HG02571 (cell line): ENCODE measurements at regions not wholly inside any gene's neighbourhood (a gene's known extent, or its start where the extent isn't known, plus 50 kb on each side); places are given as distances from the start of the nearest gene placed in this dataset.

Experiments used
- ATAC-seq: cut with Tn5 transposase; IDR thresholded peaks from one replicate; pipeline ENCODE4 v1.9.1; 2021; ENCODE audit warnings: mild to moderate bottlenecking, moderate library complexity; ENCODE audit not compliant: unreplicated experiment

DNA sequence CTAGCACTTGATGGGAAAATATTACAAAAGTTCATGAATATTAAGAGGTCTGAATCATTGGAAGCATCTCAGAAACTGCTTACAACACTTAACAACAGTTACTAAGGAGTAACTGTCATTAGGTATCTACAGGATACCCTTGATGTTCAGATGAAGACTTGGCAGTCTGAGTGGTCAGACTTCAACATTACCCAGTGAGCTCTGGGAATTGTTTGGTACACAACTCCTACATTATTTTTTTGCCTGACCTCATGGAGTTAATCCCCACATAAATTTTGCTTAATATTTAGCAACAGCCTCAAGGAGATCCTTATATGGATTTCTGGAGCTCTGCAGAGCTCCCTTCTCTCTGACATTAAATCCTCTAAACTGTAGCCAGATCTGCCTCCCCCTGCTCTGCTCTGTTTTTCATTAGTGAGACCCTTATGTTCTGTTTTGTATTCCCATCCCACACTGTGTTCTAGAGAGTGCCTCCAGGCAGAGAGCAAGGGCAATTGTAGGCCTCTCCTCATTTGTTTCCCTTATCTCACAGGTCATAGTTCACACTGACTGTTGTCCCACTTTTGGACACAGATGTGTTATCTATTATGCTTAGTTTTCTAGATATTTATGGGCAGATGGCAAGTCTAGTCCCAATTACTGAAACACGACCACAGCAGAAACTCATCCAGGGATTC, 368.8 kb downstream of the GASK1B start:
- ATAC-seq, result no peak

DNA sequence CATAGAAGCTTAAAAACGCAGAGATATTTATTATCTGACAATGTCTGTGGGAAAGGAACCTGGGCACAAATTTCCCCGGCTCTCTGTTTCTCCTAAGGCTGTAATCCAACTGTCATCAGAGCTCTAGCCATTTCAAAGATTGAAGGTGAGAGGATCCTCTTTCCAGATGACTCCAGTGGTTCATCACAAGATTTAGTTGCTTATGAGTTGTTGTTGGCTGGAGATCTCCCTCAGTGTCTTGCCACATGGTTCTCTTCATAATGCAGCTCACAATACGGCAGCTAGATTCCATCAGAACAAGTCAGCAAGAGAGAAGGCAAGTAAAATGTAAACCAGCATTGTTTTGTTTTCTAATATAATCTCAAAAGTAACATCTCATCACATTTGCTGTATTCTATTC, 369.4 kb downstream of the GASK1B start:
- no peak for ATAC-seq

GRCh38 chr4:157795495-157795894, 377.3 kb downstream of the GASK1B start:
- no peak for ATAC-seq

DNA sequence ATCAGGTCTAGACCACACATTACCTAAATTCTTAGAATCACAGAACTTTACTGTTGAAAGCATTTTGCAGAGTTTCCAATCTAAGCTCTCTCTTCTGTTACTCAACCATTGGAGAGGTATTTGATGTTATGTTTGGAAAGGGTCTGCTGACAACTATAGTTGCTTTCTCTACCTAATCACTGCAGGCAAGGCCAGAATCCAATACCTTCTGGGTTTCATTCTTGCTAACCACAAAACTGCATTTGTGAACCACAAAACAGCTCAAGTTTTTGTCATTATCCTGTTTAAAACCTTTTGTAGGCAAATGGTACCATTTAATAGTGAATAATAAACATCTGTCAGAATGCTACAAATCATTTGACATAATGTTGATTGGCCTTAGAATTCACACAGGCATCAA, 380.1 kb downstream of the GASK1B start:
- ATAC-seq, result no peak

DNA sequence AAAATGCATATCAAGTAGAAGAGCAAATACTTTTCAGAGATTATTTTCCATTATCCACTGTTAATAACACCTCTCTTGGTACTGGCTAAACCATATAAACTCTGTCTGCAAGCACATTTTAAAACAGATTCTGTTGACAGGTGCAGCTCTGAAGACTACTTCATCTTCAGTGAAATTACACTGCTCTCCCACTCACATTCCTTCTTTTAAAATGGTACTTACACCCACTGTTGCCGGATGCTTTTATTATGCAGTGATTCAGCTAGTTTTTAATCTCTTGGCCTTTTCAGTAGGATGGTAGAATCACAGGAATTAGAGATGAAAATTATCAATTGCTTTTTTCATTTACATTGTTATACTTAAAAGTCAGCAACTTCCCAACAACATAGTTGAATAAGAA, 381.6 kb downstream of the GASK1B start:
- ATAC-seq, result no peak

- no peak for ATAC-seq
Measured at GRCh38 chr4:157787618-157788017, 385.2 kb downstream of the GASK1B start.

DNA sequence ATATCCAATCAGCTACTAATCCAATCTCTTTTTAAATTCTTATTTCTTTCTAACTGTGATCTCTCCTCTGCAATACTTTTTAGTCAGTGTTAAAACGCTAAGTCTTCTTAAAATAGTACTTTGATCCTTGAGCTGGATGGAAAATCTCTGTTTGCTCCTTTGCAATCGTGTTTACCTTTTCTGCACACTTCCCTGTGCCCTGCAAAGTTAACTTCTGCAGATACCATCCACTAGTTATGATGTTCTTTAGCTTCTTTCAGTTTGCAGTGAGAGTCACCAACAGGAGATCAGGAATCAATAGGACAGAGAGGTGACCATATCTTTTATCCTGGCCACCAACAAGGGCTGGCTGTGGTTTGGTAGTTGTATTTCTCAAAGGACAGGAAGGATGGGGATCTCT, 391.5 kb downstream of the GASK1B start:
- no peak for ATAC-seq

DNA sequence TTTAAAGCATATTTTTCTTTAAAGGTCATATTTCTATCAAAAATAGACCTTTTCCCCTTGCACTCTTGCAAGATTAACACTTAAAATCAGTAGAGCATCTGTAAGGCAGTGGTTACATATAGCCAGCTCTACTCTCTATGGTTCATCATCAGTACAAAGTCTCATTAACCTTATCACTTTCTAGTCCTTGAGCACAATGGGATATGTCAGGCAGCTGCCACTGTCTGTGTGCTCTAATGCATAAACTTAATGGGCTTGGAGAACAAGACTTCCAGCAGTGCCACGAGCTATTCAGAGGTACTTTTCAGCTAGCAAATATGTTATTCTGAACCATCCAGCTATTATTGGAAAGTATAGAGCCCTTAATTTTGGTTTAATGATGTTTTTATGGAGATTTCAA, 393.7 kb downstream of the GASK1B start:
- no peak for ATAC-seq

GRCh38 chr4:157776930-157777528, 395.8 kb downstream of the GASK1B start:
- ATAC-seq, result no peak

GRCh38 chr4:157775971-157776370, 396.9 kb downstream of the GASK1B start:
- ATAC-seq, result no peak

- ATAC-seq, result no peak
Measured at GRCh38 chr4:157772907-157773306, 399.9 kb downstream of the GASK1B start.

DNA sequence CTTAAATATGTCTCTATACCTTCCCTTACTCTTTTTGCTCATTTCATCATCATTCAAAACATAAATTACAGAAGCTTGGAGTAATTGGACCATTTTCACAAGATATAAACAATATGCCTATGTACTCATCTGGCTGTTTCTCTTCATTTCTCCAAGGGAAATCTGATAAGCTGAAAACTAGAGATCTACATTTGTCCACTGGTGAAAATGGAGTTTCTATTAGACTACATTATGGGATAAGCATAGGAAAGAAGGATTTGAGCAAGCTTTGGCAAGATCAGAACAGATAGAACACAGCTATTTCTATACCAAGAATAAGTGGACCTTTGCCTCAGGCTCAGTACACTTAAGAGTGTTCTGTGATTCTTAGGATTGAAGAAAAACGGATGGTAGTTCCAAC, 404.4 kb downstream of the GASK1B start:
- no peak for ATAC-seq

DNA sequence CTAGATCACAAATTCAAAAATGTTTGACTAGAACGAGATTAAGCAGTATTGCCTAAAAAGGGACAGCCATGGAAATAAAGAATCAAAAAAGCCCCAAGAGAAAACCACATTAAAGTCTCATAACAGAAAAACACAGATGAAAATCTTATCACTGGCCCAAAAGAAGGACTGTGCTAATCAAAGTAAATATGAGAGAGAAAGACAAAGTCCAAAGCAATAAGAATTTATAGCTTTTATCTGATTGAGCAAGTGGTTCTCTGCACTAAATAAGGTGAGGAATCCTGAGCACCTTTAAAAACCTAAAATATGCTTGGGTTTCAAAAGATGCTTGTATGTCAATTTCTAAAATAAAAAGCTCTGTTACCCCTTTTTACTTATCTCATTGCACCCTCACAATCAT, 409.3 kb downstream of the GASK1B start:
- ATAC-seq, result no peak

DNA sequence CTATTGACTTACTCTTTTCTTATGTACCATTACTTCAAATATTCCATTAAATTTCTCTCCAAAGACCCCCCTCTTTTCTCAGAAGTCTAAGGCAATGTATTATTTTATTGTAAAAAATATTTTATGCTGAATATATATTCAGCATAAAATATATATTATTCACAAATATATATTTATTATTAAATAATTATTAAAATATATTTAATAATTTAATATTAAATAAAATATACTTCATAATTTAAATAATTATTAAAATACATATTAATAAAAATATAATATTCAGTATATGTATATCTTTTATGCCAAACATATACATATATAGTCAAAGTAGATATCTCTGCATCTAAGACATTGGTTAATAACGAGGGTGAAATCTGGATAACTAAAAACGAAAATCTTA, 418.4 kb downstream of the GASK1B start:
- ATAC-seq, result no peak

DNA sequence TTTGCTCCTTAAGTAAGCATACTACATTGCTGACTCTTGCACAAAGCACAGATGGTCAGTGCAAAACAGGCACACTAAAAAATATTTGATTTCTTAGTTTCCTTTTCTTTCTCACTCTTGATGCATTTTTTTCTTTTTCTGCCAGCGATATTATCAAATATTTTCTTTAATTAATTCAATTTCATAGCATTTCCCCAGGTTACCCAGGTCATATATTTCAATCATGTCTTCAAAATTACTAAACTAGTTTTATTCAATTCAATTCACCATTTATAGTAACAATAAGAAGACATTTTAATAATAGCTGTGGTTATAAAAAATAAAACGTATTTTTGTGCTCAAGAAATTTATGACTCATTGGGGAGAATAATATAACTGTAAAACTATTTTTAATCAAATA, 421.2 kb downstream of the GASK1B start:
- ATAC-seq, result no peak

DNA sequence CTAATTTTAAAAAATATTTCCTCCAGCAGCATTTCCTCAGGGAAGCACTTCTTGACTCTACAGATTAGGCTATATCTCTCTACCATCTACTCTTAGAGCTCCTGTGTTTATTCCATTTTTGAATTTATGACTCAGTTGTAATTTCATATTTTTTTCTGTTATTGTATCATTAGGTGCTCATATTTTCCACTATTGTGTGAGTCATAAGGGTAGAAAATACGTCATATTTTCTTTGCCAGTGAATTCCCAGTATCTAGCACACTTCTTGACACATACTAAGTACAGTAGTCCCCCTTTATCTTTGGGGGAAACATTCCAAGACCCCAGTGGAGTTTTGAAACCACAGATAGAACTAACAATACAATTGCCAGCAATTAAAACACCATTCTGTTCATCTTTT, 431.2 kb downstream of the GASK1B start:
- ATAC-seq, result no peak

- no peak for ATAC-seq
Measured at GRCh38 chr4:157739242-157739641, 433.6 kb downstream of the GASK1B start.

DNA sequence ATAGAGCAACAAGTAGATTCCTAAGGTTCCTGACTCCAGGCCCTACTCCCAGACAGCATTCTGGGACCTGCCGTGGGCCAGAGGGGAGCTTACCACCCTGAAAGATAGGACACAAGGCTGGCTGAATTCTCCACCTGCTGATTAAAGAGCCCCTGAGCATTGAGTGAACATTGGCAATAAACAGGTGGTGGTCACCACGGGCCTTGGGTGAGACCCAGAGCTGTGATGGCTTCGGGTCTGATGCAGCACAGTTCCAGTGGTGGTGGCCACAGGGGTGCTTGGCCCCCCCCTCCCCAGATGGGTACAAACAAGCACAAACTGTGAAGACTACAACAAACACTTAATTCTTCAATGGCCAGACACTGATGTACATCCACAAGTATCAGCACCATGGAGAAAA, 444.6 kb downstream of the GASK1B start:
- no peak for ATAC-seq

DNA sequence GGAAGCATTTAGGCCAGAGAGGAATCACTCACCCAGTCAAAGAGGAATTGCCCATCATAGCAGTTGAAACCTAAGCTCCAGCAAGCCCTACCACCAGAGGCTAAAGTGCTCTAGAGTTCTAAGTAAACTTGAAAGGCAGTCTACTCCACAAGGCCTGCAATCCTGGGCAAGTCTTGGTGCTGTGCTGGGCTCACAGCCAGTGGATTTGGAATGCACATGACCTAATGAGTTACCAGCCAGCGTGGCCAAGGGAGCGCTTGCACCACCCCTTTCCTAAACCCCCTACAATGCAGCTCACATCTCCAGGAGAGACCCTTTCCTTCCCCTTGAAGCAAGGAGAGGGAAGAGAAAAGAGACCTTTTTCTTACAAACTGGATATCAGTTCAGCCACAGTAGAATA, 445.7 kb downstream of the GASK1B start:
- ATAC-seq, result no peak

- no peak for ATAC-seq
Measured at GRCh38 chr4:157722146-157722545, 450.7 kb downstream of the GASK1B start.

DNA sequence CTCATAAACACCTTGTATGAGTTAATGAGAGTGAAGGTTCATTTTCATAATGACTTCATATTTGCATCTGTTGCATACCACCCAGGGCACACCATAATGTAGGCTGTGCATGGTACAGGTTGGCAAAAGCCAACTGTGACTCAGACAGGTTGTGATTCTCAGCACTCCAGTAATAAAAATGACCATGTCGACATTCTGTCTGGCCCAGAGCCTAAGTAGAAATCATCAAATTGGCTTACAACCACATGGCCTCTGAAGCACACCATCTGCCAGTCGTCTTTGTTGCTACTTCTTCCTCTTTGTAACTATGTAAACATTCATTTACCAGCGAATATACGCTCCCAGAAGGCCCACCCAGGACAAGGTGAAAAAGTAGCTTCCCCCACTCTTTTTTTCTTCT, 459.5 kb downstream of the GASK1B start:
- no peak for ATAC-seq

GRCh38 chr4:157706155-157706554, 466.7 kb downstream of the GASK1B start:
- ATAC-seq, result no peak

GRCh38 chr4:157702831-157703230, 470.0 kb downstream of the GASK1B start:
- ATAC-seq, result no peak
